ENCODE measurements at regions not wholly inside any gene's neighbourhood (a gene's known extent, or its start where the extent isn't known, plus 50 kb on each side); places are given as distances from the start of the nearest gene placed in this dataset.

DNA sequence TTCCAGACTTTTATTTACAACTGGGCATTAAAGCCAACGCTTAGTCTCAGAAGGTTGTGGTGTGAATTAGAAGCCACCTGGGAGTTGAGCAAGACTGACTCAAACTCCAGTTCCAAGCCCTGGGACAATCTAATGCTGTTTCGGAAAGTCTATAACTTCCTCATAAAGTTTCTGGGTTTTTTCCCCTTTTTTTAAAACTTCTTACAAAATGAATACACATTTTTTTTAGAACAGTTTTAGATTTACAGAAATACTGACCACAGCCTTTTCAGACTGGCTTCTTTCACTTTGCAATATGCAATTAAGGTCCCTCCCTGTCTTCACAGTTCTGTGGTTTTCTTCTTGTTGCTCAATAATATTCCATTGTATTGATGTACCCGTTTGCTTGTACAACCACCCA lies 115.9 kb upstream of the TWIST2 start:
- Mint-ChIP-seq H3K4me1 (ENCODE audit: unreplicated experiment) (no peaks in the 10 kb centered on the region), H3K9me3 (ENCODE audit: unreplicated experiment) (no peaks in the 10 kb centered on the region), H3K36me3 (ENCODE audit: low read depth, unreplicated experiment) (no peaks in the 10 kb centered on the region), H3K4me3 (ENCODE audit: unreplicated experiment) (no peak overlapping the region), H3K27me3 (ENCODE audit: unreplicated experiment) (no peaks in the 10 kb centered on the region), H3K27ac (ENCODE audit: unreplicated experiment) (no peak overlapping the region)
- TF ChIP-seq, protein P1, sequence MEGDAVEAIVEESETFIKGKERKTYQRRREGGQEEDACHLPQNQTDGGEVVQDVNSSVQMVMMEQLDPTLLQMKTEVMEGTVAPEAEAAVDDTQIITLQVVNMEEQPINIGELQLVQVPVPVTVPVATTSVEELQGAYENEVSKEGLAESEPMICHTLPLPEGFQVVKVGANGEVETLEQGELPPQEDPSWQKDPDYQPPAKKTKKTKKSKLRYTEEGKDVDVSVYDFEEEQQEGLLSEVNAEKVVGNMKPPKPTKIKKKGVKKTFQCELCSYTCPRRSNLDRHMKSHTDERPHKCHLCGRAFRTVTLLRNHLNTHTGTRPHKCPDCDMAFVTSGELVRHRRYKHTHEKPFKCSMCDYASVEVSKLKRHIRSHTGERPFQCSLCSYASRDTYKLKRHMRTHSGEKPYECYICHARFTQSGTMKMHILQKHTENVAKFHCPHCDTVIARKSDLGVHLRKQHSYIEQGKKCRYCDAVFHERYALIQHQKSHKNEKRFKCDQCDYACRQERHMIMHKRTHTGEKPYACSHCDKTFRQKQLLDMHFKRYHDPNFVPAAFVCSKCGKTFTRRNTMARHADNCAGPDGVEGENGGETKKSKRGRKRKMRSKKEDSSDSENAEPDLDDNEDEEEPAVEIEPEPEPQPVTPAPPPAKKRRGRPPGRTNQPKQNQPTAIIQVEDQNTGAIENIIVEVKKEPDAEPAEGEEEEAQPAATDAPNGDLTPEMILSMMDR (IDR thresholded peaks at IDR 0.05; ENCODE audit: unreplicated experiment): no peak
- no peak for DNase-seq (ENCODE audit: low spot score)

GRCh38 chr2:238738917-238739316 lies 109.0 kb upstream of the TWIST2 start:
- TF ChIP-seq, protein P1 (IDR thresholded peaks at IDR 0.05; ENCODE audit: unreplicated experiment): no peak
- Mint-ChIP-seq H3K36me3 (ENCODE audit: low read depth, unreplicated experiment) (no peaks in the 10 kb centered on the region), H3K4me1 (ENCODE audit: unreplicated experiment) (no peaks in the 10 kb centered on the region), H3K4me3 (ENCODE audit: unreplicated experiment) (no peak overlapping the region), H3K27me3 (ENCODE audit: unreplicated experiment) (peaks cover 2% of the 10 kb centered on the region), H3K9me3 (ENCODE audit: unreplicated experiment) (no peaks in the 10 kb centered on the region), H3K27ac (ENCODE audit: unreplicated experiment) (no peak overlapping the region)
- no peak for DNase-seq (ENCODE audit: low spot score)

DNA sequence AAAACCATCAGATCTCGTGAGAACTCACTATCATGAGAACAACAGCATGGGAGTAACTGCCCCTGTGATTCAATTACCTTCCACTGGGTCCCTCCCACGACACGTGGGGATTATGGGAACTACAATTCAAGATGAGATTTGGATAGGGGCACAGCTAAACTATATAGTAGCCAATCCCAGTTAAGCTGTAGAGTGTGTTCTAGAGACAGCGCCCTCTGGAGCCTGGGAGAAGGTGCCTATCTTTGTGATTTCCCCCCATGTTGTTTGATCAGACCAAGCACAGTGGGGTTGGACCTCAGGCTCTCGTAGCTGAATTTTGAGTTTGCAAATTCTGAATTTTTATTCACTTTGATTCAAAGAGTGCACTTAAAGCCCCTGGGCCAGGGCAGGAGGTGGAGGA lies 108.2 kb upstream of the TWIST2 start:
- TF ChIP-seq, protein P1 (IDR thresholded peaks at IDR 0.05; ENCODE audit: unreplicated experiment): no peak

DNA sequence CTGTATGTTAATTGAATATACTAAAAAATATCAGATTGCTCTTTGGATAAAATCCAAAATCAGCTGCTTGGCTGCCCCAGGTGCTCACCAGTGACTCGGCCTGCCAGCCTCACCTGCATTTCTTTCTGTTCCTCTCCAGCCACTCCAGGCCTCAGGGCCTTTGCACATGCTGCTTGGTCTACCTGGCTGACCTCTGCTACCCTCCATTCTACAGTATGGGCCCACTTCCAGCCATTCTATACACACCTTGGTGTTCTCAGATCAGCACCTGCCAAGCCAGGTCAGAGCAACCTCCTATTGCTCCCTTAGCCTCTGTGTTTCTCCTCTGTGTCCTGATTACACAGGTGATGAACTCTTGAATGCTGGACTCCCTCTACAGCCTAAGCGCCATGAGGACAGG lies 106.6 kb upstream of the TWIST2 start:
- no peak overlapping the region for H3K4me3 Mint-ChIP-seq (ENCODE audit: unreplicated experiment)
- no peak for DNase-seq (ENCODE audit: low spot score)
- H3K27me3 Mint-ChIP-seq (ENCODE audit: unreplicated experiment): peaks cover 5% of the 10 kb centered on the region
- TF ChIP-seq, protein P1 (IDR thresholded peaks at IDR 0.05; ENCODE audit: unreplicated experiment): no peak
- no peaks in the 10 kb centered on the region for H3K9me3 Mint-ChIP-seq (ENCODE audit: unreplicated experiment)
- no peaks in the 10 kb centered on the region for H3K36me3 Mint-ChIP-seq (ENCODE audit: low read depth, unreplicated experiment)
- no peaks in the 10 kb centered on the region for H3K4me1 Mint-ChIP-seq (ENCODE audit: unreplicated experiment)
- no peak overlapping the region for H3K27ac Mint-ChIP-seq (ENCODE audit: unreplicated experiment)

More for the DNA sequence above, 108.2 kb upstream of the TWIST2 start:
- Mint-ChIP-seq H3K4me3 (ENCODE audit: unreplicated experiment) (no peak overlapping the region), H3K4me1 (ENCODE audit: unreplicated experiment) (no peaks in the 10 kb centered on the region), H3K27ac (ENCODE audit: unreplicated experiment) (no peak overlapping the region), H3K27me3 (ENCODE audit: unreplicated experiment) (peaks cover 2% of the 10 kb centered on the region), H3K9me3 (ENCODE audit: unreplicated experiment) (no peaks in the 10 kb centered on the region), H3K36me3 (ENCODE audit: low read depth, unreplicated experiment) (no peaks in the 10 kb centered on the region)
- no peak for DNase-seq (ENCODE audit: low spot score)

DNA sequence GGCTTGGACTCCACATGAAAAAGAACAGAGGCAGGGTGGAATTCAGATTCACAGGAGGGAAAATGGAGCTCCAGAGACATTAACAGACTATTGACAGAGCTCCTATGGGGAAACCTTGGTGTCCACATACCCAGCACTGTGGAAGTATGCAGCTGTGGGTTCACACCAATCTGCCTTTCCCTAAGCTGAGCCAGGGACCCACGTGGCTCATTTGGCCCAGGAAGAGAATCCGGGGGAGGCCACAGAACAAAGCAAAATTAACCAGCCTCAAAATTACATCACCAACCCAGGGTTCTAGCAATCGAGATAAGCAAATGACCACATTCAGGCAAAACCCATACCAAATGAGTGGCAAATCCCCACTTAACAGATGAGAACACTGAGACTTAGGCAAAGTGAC lies 105.8 kb upstream of the TWIST2 start:
- no peak overlapping the region for H3K4me3 Mint-ChIP-seq (ENCODE audit: unreplicated experiment)
- TF ChIP-seq, protein P1 (IDR thresholded peaks at IDR 0.05; ENCODE audit: unreplicated experiment): no peak
- H3K36me3 Mint-ChIP-seq (ENCODE audit: low read depth, unreplicated experiment): no peaks in the 10 kb centered on the region
- no peak for DNase-seq (ENCODE audit: low spot score)
- no peak overlapping the region for H3K27ac Mint-ChIP-seq (ENCODE audit: unreplicated experiment)
- no peaks in the 10 kb centered on the region for H3K4me1 Mint-ChIP-seq (ENCODE audit: unreplicated experiment)
- no peaks in the 10 kb centered on the region for H3K9me3 Mint-ChIP-seq (ENCODE audit: unreplicated experiment)
- H3K27me3 Mint-ChIP-seq (ENCODE audit: unreplicated experiment): peaks cover 7% of the 10 kb centered on the region

All from endothelial cell (in vitro differentiated cells).